Mesodermal cell (in vitro differentiated cells): ENCODE measurements at regions not wholly inside any gene's neighbourhood (a gene's known extent, or its start where the extent isn't known, plus 50 kb on each side); places are given as distances from the start of the nearest gene placed in this dataset.

ENCODE experiments used
- H3K27ac ChIP-seq: 2 replicates; pipeline ENCODE4 v1.7.0; 2013; ENCODE audit warnings: mild to moderate bottlenecking, low read depth, low read length, moderate library complexity; ENCODE audit not compliant: severe bottlenecking
- H3K36me3 ChIP-seq: 2 replicates; pipeline ENCODE4 v1.7.1; 2013; ENCODE audit warnings: mild to moderate bottlenecking, low read length, moderate library complexity; ENCODE audit not compliant: control insufficient read depth, insufficient read depth
- H3K4me1 ChIP-seq: one replicate; pipeline ENCODE4 v1.7.1; 2013; ENCODE audit warnings: mild to moderate bottlenecking, low read length; ENCODE audit not compliant: insufficient read depth, control insufficient read depth, poor library complexity, severe bottlenecking
- H3K4me3 ChIP-seq: 2 replicates; pipeline ENCODE4 v1.7.0; 2013; ENCODE audit warnings: low read length, control low read depth, mild to moderate bottlenecking; ENCODE audit not compliant: insufficient read depth, poor library complexity, severe bottlenecking; ENCODE audit errors: extremely low read depth
- H3K9me3 ChIP-seq: 2 replicates; pipeline ENCODE4 v1.7.1; 2013; ENCODE audit warnings: mild to moderate bottlenecking, low read length, moderate library complexity; ENCODE audit not compliant: control insufficient read depth
- WGBS, 2 experiments: methylation state at CpG; one replicate each; pipeline ENCODE4 v1.1.5; 2013; ENCODE audit warnings: missing lambda C conversion rate in 2 of 2; ENCODE audit not compliant: insufficient coverage in 2 of 2; 5-methylcytosine and 5-hydroxymethylcytosine counted together

DNA sequence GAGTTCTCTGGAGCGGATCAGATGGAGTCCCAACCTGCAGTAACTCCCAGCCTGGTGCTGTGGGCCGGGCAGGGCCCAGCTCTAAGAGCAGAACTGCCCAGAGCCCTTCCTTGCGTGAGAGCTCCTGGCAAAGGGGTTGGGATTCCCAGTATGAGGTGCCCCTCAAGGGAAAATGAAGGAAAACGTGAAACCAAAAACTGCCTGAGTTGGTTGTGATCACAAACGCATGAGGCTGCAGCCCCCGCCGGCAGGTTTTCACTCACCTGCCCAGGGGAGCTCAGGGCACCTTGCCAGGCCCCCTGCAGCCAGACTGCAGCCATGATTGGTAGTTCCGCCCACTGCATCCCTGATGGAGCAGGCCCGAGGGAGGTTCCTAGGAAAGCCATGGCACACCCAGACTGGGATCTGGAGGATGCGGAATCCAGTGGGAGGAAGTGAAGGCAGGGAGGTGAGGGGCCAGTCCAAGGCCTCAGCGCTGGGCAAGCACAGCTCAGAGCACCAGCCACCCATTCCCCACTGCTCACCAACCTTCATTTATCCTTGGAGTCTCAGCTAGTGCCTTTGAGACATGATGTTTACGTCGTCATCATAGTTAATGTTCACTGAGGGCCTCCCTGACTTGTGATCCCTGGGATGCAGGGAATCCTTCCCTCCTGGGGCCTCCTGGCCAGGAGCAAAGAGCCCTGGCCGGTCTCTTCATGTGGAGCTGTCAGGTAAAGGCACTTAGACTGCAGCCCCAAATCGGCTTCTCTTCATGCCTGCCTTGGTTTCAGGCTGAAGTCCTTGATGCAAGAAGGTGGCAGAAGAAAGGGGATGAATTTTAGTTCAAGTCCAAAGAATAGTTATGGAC, 103.2 kb downstream of the INHBB start:
- 88 to 91% methylated on average over 10 to 13 of the region's 15 CpGs for WGBS, 2 experiments
- Histone ChIP-seq H3K9me3 (no peaks in the 10 kb centered on the region), H3K27ac (no peak overlapping the region)

DNA sequence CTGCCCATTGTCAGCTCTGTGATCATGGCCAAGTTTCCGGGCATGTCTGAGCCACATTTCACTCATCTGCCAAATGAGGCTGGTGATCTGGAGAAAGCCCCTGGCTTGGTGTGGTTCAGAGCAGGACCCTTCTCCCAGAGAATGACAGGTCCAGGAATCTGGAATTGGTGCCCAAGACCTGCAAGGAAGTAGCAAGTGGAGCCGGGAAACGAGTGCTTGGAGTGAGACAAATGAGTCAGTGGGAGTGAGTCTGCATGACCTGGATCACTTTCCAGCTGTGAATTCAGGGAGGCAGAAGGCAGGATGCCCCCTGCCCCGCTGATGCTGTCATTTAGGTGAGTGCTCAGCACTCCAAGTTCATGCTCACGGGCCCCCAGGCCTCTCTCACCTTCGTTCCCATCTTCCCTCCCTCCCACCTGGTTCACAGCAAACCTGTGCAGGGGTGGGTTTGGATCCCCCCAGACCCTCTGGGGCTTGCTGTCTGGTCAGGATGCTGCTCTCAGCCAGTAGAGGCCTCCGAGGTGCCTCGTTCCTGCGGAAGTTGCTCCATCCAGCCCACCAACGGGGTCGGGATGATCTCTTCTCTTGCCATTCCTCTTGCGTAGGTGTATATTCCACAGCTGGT, 104.4 kb downstream of the INHBB start:
- Histone ChIP-seq H3K9me3 (no peaks in the 10 kb centered on the region), H3K4me3 (no peak overlapping the region), H3K27ac (no peak overlapping the region), H3K36me3 (no peaks in the 10 kb centered on the region), H3K4me1 (peaks cover 8% of the 10 kb centered on the region)
- 83 to 85% methylated on average over 10 to 11 of the region's 12 CpGs for WGBS, 2 experiments

More for the DNA sequence above, 103.2 kb downstream of the INHBB start:
- H3K36me3 ChIP-seq: no peaks in the 10 kb centered on the region
- no peak overlapping the region for H3K4me3 ChIP-seq
- H3K4me1 ChIP-seq: peaks cover 7% of the 10 kb centered on the region

DNA sequence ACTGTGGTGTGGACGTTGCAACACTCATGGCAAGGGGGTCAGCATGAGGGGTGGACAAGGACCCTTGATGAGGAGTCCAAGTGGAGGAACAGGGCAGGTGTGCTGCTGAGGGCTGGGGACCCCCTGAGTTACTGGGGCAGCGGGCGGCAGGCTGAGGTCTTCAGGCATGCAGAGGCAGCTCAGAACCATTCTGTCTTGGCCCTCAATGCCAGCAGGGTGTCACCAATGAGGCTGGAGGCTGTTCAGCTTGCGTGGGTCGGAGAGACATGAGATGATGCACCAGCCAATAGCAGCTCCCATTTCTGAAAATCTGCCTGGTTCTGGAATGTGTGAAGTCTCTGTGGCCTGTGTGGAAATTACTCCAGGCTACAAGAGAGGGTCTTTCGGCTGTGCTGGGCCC, 105.4 kb downstream of the INHBB start:
- Histone ChIP-seq H3K4me3 (no peak overlapping the region), H3K4me1 (peaks cover 8% of the 10 kb centered on the region), H3K9me3 (no peaks in the 10 kb centered on the region), H3K36me3 (no peaks in the 10 kb centered on the region), H3K27ac (no peak overlapping the region)
- WGBS, 2 experiments: 87 to 91% methylated on average over 6 of the region's 6 CpGs

DNA sequence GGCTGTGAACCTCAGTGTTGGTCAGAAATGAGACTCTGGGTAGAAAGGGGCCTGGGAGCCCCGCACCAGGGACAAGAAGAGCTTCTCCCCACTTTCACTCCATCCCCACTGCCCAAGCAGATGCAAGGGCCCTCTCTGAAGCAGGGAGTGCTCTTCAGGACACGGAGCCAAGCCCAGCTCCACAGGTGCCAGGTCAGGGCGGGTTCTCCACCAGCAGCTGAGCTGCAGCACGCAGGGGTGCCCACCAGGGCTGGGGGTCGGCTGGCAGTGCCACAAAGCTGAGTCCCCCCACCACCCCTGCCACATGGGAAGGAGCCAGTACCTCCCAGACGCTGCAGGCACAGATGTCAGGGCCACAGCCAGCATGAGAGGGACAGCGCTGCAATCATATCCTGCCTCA, 106.2 kb downstream of the INHBB start:
- no peaks in the 10 kb centered on the region for H3K9me3 ChIP-seq
- H3K36me3 ChIP-seq: no peaks in the 10 kb centered on the region
- WGBS, 2 experiments: 84 to 94% methylated on average over 3 to 7 of the region's 7 CpGs
- no peak overlapping the region for H3K27ac ChIP-seq
- H3K4me1 ChIP-seq: peaks cover 8% of the 10 kb centered on the region
- H3K4me3 ChIP-seq: no peak overlapping the region

DNA sequence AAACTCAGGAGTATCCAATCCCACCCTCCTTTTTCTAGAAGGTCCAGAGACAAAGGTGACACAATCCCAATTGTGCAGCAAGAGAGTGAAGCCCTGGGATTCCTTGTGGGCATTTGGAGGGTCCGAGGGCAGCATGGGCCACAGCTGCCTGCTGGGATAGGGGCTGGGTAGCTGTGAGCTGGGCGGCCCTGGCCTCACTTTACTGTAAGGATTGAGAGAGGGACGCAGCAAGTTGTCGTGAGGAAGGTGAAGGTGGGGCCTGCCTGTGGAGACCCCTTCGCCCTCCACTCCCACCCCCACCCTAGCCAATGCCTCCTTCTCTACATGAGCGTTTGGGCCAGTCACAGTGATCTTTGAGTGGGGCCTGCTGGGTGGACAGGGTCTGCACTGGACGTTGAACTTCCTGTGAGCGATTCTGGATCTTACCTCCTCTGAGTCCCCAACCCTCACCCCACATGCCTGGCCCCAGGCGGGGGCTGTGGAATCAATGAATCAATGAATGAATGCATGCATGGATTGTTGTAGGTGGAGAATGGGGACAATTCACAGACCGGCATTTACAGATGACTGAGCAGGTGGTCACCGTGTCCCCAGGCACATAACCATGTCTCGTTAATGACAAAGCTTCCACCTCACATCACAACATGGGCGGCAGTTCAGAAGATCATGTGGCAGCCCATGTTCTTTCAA, 107.2 kb downstream of the INHBB start:
- H3K27ac ChIP-seq: no peak overlapping the region
- WGBS, 2 experiments: 92 to 97% methylated on average over 5 of the region's 13 CpGs
- H3K4me3 ChIP-seq: no peak overlapping the region
- peaks cover 8% of the 10 kb centered on the region for H3K4me1 ChIP-seq
- H3K36me3 ChIP-seq: no peaks in the 10 kb centered on the region
- H3K9me3 ChIP-seq: no peaks in the 10 kb centered on the region

DNA sequence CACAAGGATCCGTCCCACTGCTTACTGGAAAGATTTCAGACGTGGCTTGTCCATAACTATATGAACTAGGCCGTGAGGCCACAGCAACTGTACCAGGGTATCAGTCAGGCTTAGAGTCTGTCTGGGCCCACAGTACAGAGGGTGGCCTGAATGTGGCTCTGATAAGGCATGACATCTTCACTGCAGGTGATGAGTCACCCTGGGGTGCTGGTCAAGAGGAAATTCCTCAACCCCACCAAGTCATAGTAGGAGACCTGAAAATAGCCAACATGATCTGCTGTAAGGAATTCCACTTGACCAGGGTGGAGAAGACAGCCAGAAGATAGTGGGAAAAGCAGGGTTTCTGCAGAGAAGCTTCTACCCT, 107.7 kb downstream of the INHBB start:
- Histone ChIP-seq H3K27ac (no peak overlapping the region), H3K9me3 (no peaks in the 10 kb centered on the region), H3K36me3 (no peaks in the 10 kb centered on the region), H3K4me3 (no peak overlapping the region), H3K4me1 (peaks cover 8% of the 10 kb centered on the region)
- 88 to 100% methylated on average over 2 to 3 of the region's 3 CpGs for WGBS, 2 experiments

DNA sequence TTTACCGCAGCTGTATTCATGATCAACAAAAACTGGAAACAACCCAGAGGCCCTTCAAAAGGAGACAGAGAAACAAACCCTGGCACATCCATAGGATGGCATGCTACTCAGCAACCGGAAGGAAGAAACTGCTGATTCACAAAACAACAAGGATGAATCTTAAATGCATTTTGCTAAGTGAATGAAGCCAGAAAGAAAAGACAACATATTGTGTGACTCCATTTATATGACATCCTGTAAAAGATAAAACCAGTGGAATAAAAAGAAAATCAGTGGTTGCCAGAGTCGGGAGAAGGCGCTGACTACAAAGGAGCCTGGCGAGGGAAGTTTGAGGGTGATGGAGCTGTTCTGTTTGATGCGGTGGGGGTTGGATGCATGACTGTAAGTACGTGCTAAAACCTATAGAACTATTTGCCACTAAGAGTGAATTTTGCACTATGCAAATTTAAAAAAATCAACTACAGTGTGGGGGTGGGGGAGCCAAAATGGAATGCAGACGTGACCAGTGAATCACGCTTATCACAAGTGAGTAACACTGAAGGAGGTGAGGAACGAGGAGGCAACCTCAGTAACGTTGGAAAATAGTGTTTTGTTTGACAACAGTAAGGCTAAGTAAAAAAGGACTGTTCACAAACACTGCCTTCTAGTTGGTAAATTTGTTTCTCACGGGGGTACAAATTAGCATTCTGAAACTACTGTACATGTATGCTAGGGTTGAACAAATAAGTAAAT, 108.9 kb downstream of the INHBB start:
- no peak overlapping the region for H3K27ac ChIP-seq
- no peak overlapping the region for H3K4me3 ChIP-seq
- no peaks in the 10 kb centered on the region for H3K9me3 ChIP-seq
- H3K4me1 ChIP-seq: peaks cover 8% of the 10 kb centered on the region
- H3K36me3 ChIP-seq: no peaks in the 10 kb centered on the region
- 77 to 89% methylated on average over 8 to 9 of the region's 12 CpGs for WGBS, 2 experiments

DNA sequence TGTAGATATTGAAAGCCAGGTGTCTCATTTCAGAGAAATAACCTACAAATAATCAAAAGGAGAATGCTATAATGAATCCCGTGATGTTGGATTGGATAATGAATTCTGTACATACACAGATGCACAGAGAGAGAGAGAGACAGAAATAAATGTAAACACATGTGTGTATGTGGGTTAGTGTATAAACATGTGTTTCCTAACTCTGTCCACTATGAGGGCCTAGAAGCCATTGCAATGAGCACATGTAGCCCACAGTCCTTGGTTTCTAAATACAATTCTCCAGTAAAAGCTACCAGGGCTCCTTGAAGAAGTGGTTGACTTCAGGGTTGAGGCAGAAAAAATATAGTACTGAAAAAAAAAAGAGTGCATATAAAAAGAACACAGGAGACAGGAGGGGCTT, 109.5 kb downstream of the INHBB start:
- 60% methylated on average over 1 of the region's 1 CpG; no CpG with 5 or more reads in 1 of the 2 experiments for WGBS, 2 experiments

DNA sequence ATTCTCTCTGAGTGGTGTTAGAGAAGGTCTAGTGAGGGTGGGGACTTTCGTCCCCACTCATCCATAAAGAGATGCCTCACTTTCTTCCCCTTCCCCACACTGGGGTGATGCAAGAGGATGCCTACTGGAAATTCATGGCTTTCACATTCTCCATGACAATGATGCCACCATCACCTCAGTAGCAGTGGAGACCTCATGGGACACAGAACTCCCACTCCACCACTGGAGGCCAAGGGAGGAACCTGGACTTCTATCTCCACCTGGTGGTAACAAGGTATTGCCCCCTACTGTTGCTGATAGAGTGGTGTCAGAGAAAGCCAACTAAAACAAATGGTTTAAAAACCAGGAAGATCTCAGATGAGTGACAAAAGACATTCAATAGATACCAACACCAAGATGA, 110.9 kb downstream of the INHBB start:
- H3K4me1 ChIP-seq: peaks cover 8% of the 10 kb centered on the region
- no peaks in the 10 kb centered on the region for H3K9me3 ChIP-seq
- H3K4me3 ChIP-seq: no peak overlapping the region
- H3K36me3 ChIP-seq: no peaks in the 10 kb centered on the region
- no CpG with 5 or more reads among the region's 1 CpG for WGBS, 2 experiments
- no peak overlapping the region for H3K27ac ChIP-seq

More for the DNA sequence above, 109.5 kb downstream of the INHBB start:
- peaks cover 8% of the 10 kb centered on the region for H3K4me1 ChIP-seq
- H3K27ac ChIP-seq: no peak overlapping the region
- no peaks in the 10 kb centered on the region for H3K9me3 ChIP-seq
- no peak overlapping the region for H3K4me3 ChIP-seq
- no peaks in the 10 kb centered on the region for H3K36me3 ChIP-seq

DNA sequence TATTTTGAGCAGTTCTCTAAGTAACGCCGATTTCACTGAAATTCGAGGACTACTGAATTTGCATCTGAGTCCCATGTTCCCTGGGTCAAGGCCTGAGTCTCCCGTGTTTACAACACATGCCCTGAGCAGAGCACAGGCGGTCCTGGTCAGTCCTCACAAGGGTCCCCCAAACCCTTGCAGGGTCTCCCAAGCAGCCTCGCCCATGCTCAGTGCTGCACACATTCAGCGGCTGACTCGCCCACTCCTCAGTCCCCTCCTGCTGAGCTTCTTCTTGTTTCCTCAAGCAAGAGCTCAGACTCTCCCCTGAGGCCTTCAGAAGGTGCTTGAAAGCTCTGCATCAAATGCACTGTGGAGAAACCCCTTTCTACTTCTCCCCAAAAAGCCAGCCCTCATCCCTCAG, 114.6 kb downstream of the INHBB start:
- H3K36me3 ChIP-seq: no peaks in the 10 kb centered on the region

More for the DNA sequence above, 114.6 kb downstream of the INHBB start:
- 76 to 85% methylated on average over 7 to 8 of the region's 8 CpGs for WGBS, 2 experiments
- Histone ChIP-seq H3K4me3 (no peak overlapping the region), H3K9me3 (no peaks in the 10 kb centered on the region), H3K4me1 (peaks cover 11% of the 10 kb centered on the region), H3K27ac (no peak overlapping the region)
